ENCODE measurements at regions not wholly inside any gene's neighbourhood (a gene's known extent, or its start where the extent isn't known, plus 50 kb on each side); places are given as distances from the start of the nearest gene placed in this dataset.

DNA sequence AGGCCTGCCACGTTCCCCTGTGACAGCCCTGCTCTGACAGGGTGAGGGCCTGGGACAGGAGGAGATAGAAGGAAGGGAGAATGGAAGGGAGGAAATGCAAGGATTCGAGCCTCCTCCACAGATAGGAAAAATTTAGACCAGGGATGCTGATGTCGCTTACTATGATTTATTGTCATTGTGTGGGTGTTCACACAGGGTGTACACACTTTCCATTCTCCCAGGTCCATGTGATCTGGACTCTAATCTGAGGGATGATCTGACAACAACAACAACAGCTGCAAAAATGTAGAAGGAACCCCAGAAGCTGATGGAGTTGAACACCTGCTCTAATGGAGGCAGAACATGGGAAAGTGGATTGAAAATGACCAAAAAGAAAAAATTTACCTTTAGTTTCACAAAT is 231.7 kb upstream of the TNP1 start:
- Histone ChIP-seq H3K4me2 (ENCODE audit: low read length) (no peak overlapping the region), H3K36me3 (ENCODE audit: control insufficient read depth, low read length) (no peaks in the 10 kb centered on the region), H3K4me3 (ENCODE audit: low read length) (no peak overlapping the region), H3K9me3 (ENCODE audit: control insufficient read depth, insufficient read depth, low read length) (no peaks in the 10 kb centered on the region), H3K9me2 (replicated peaks; ENCODE audit: control insufficient read depth, low read length) (no peaks in the 10 kb centered on the region), H3K4me1 (ENCODE audit: control insufficient read depth, low read length) (peaks cover 7% of the 10 kb centered on the region), H3K79me2 (ENCODE audit: control insufficient read depth, low read length) (no peaks in the 10 kb centered on the region), H3F3A (ENCODE audit: control insufficient read depth, insufficient read depth) (no peaks in the 10 kb centered on the region), H3K27ac (ENCODE audit: low read depth, low read length) (no peak overlapping the region), H4K20me1 (ENCODE audit: control insufficient read depth, insufficient read depth, low read depth, low read length) (no peaks in the 10 kb centered on the region), H3K27me3 (ENCODE audit: control insufficient read depth, low read length) (no peaks in the 10 kb centered on the region)
- no peak for TF ChIP-seq EZH2phosphoT487 (IDR thresholded peaks at IDR 0.05; ENCODE audit: borderline replicate concordance, low read length)
- TF ChIP-seq, protein P1, sequence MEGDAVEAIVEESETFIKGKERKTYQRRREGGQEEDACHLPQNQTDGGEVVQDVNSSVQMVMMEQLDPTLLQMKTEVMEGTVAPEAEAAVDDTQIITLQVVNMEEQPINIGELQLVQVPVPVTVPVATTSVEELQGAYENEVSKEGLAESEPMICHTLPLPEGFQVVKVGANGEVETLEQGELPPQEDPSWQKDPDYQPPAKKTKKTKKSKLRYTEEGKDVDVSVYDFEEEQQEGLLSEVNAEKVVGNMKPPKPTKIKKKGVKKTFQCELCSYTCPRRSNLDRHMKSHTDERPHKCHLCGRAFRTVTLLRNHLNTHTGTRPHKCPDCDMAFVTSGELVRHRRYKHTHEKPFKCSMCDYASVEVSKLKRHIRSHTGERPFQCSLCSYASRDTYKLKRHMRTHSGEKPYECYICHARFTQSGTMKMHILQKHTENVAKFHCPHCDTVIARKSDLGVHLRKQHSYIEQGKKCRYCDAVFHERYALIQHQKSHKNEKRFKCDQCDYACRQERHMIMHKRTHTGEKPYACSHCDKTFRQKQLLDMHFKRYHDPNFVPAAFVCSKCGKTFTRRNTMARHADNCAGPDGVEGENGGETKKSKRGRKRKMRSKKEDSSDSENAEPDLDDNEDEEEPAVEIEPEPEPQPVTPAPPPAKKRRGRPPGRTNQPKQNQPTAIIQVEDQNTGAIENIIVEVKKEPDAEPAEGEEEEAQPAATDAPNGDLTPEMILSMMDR (IDR thresholded peaks at IDR 0.05; ENCODE audit: low read depth, low read length, poor library complexity, severe bottlenecking): no peak

GRCh38 chr2:217090884-217091283 is 231.0 kb upstream of the TNP1 start:
- Histone ChIP-seq H3K4me2 (ENCODE audit: low read length) (no peak overlapping the region), H3F3A (ENCODE audit: control insufficient read depth, insufficient read depth) (no peaks in the 10 kb centered on the region), H3K9me2 (replicated peaks; ENCODE audit: control insufficient read depth, low read length) (no peaks in the 10 kb centered on the region), H3K4me1 (ENCODE audit: control insufficient read depth, low read length) (peaks cover 7% of the 10 kb centered on the region), H4K20me1 (ENCODE audit: control insufficient read depth, insufficient read depth, low read depth, low read length) (no peaks in the 10 kb centered on the region), H3K27me3 (ENCODE audit: control insufficient read depth, low read length) (no peaks in the 10 kb centered on the region), H3K4me3 (ENCODE audit: low read length) (no peak overlapping the region), H3K79me2 (ENCODE audit: control insufficient read depth, low read length) (no peaks in the 10 kb centered on the region), H3K9me3 (ENCODE audit: control insufficient read depth, insufficient read depth, low read length) (no peaks in the 10 kb centered on the region), H3K36me3 (ENCODE audit: control insufficient read depth, low read length) (no peaks in the 10 kb centered on the region), H3K27ac (ENCODE audit: low read depth, low read length) (no peak overlapping the region)
- TF ChIP-seq EZH2phosphoT487 (IDR thresholded peaks at IDR 0.05; ENCODE audit: borderline replicate concordance, low read length): no peak

- Histone ChIP-seq H3K36me3 (ENCODE audit: control insufficient read depth, low read length) (no peaks in the 10 kb centered on the region), H3K4me2 (ENCODE audit: low read length) (peak overlapping the region; percentile 46), H3K4me1 (ENCODE audit: control insufficient read depth, low read length) (peaks cover 7% of the 10 kb centered on the region), H3K4me3 (ENCODE audit: low read length) (peak overlapping the region; percentile 2), H3K9me3 (ENCODE audit: control insufficient read depth, insufficient read depth, low read length) (no peaks in the 10 kb centered on the region), H4K20me1 (ENCODE audit: control insufficient read depth, insufficient read depth, low read depth, low read length) (no peaks in the 10 kb centered on the region), H3K9me2 (replicated peaks; ENCODE audit: control insufficient read depth, low read length) (no peaks in the 10 kb centered on the region), H3F3A (ENCODE audit: control insufficient read depth, insufficient read depth) (no peaks in the 10 kb centered on the region), H3K27ac (ENCODE audit: low read depth, low read length) (no peak overlapping the region), H3K79me2 (ENCODE audit: control insufficient read depth, low read length) (no peaks in the 10 kb centered on the region), H3K27me3 (ENCODE audit: control insufficient read depth, low read length) (no peaks in the 10 kb centered on the region)
- TF ChIP-seq EZH2phosphoT487 (IDR thresholded peaks at IDR 0.05; ENCODE audit: borderline replicate concordance, low read length): no peak
- TF ChIP-seq, protein P1 (IDR thresholded peaks at IDR 0.05; ENCODE audit: low read depth, low read length, poor library complexity, severe bottlenecking): no peak
These were observed 230.2 kb upstream of the TNP1 start for GRCh38 chr2:217090024-217090473.

DNA sequence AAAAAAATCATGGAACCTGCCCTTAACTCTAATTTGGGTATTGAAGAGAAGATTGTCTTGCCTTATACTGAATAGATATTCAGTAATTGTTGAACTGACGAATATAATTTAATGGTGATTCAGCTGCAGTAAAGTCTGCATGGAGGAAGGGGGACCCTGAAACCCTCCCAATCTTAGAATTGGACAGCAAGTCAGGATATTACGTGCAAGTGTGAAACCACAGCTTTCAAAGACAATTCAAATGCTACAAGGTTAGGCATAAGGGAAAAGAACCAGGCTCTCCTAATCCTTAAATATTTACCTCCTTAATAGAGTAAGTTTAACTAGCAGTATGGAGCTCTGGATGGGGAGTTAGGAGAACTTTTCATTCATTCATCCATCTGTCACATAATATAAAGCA is 226.9 kb upstream of the TNP1 start:
- Histone ChIP-seq H3K4me2 (ENCODE audit: low read length) (no peak overlapping the region), H3K9me3 (ENCODE audit: control insufficient read depth, insufficient read depth, low read length) (no peaks in the 10 kb centered on the region), H3F3A (ENCODE audit: control insufficient read depth, insufficient read depth) (no peaks in the 10 kb centered on the region), H3K4me3 (ENCODE audit: low read length) (no peak overlapping the region), H3K36me3 (ENCODE audit: control insufficient read depth, low read length) (no peaks in the 10 kb centered on the region), H3K4me1 (ENCODE audit: control insufficient read depth, low read length) (peaks cover 7% of the 10 kb centered on the region), H3K27ac (ENCODE audit: low read depth, low read length) (no peak overlapping the region), H3K79me2 (ENCODE audit: control insufficient read depth, low read length) (no peaks in the 10 kb centered on the region), H3K27me3 (ENCODE audit: control insufficient read depth, low read length) (no peaks in the 10 kb centered on the region; the same call in 1 of the 2 replicates), H3K9me2 (replicated peaks; ENCODE audit: control insufficient read depth, low read length) (no peaks in the 10 kb centered on the region), H4K20me1 (ENCODE audit: control insufficient read depth, insufficient read depth, low read depth, low read length) (no peaks in the 10 kb centered on the region)
- TF ChIP-seq EZH2phosphoT487 (IDR thresholded peaks at IDR 0.05; ENCODE audit: borderline replicate concordance, low read length): no peak
- TF ChIP-seq, protein P1 (IDR thresholded peaks at IDR 0.05; ENCODE audit: low read depth, low read length, poor library complexity, severe bottlenecking): no peak

All from DOHH2 (cell line).